GM21526 (cell line): ENCODE measurements at regions not wholly inside any gene's neighbourhood (a gene's known extent, or its start where the extent isn't known, plus 50 kb on each side); places are given as distances from the start of the nearest gene placed in this dataset.
"Not testable (repeated sequence)": the region's sequence is repeated elsewhere in the genome, so short reads cannot be mapped to it uniquely, and the experiment has no call there.

Experiments
- ATAC-seq: cut with Tn5 transposase; IDR thresholded peaks from one replicate; pipeline ENCODE4 v1.9.1; 2021; ENCODE audit warnings: moderate library complexity; ENCODE audit not compliant: unreplicated experiment, low FRiP score

DNA sequence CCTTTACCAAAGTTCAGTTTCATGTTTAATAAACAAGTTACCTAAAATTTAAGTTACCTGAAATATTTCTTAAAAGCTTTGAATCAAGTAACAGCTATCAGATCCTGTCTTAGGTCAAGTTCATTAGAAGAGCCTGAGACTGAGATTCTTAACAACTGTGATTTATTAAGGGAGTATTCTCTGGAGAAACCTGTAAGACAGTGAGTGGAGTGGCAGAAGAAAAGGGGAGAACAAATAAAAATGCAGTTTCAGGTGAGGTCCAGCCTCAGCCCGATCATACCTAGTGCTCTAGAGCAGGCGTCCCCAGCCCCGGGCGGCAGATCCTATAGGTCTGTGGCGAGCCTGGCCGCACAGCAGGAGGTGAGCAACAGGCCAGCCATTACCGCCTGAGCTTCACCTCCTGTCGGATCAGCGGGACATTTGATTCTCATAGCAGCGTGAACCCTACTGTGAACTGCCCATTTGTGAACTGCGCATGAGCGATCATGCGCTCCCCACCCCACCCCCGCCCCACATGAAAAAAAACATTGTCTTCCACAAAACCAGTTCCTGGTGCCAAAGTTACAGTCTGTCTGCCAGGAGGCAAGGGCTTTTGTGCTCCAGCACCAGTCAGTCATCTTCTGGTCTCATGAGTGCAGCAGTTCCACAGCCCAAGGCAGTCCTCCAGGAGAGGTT, 59.2 kb upstream of the ADGRB3 start:
- no peak for ATAC-seq

GRCh38 chr6:68572975-68573374, 62.1 kb upstream of the ADGRB3 start:
- ATAC-seq = no peak

- peak; percentile 87 for ATAC-seq
Measured at GRCh38 chr6:68572525-68572924, 62.6 kb upstream of the ADGRB3 start.

DNA sequence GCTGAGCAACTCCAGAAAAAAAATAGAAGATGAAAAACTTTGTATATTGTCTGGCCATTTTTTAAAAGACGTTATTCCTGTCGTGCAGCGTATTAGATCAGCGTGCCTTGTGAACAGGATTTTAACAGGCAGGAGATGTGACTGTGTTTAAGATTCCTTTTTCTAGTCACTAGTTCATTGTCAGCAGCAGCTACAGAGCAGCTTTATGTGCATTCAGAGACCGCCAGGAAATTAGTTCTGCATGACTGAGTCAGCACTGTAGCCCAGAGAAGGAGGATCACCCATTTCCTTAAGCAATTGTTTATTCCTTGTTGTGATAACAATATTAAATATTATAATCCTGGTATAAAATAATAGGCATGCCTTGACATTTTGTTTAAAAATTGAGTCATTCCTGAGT, 75.4 kb upstream of the ADGRB3 start:
- no peak for ATAC-seq

DNA sequence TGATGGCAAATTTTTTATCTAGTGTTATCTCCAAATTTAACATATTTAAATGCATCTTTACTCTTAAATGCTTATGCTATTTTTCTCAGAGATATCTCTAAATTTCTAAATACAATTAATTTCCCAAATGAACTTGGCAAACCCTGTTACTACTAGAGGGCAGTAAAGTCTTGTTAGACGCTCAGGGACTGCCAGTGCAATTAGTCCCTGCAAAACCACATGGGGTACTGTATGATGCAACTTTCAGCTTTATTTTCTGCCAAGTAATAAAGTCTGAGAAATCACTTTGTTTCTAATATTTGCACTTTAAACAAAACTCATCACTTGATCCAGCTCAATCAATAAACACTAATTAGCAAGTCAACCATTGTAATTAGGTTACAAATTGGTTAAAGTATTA, 76.0 kb upstream of the ADGRB3 start:
- no peak for ATAC-seq

DNA sequence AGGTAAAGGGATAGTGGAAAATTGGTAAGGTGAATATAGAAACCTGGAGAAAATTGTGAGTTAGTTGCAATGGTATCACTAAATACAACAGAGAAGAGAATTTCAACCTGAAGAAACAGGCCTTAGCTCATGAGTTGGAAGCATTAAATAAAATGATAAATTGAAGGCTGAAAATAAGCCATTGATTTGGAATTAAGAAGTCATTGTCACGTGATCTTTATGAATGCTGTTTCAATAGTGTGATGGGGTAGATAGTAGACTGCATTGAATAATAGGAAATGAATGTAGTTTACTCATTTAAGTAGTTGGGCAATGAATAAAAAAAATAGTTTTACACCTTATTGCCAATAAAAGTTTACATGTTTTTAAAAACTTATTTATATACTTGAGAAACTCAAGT, 88.5 kb upstream of the ADGRB3 start:
- ATAC-seq = no peak

DNA sequence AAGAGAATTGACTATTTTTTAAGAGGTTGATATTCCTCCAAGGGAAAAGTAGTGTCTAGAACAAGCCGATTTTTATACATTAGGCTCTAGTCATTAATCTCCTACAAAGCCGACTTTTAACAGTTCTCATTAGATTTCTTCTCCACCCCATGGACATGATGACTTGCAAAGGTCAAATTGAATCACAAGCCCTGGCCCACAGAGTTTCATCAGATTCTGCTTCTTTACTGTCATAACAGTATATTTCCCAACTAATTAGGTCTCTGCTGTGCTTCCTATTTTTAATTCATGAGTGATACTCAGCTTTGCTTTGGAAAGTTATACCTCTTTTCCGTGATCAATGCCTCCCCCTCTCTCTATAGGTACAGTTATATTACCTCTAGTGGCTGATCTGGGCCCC, 90.6 kb upstream of the ADGRB3 start:
- no peak for ATAC-seq

DNA sequence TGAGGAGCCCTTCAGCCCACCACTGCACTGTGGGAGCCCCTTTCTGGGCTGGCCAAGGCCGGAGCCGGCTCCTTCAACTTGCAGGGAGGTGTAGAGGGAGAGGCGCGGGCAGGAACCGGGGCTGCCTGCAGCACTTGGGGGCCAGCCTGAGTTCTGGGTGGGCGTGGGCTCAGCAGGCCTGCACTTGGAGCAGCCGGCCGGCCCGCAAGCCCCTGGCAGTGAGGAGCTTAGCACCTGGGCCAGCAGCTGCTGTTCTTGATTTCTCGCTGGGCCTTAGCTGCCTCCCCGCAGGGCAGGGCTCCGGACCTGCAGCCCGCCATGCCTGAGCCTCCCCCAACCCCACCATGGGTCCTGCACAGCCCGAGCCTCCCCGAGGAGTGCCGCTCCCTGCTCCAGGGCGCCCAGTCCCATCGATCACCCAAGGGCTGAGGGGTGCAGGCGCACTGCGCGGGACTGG, 101.7 kb upstream of the ADGRB3 start:
- no peak for ATAC-seq

- ATAC-seq = no peak
Measured at GRCh38 chr6:68527691-68528090, 107.4 kb upstream of the ADGRB3 start.

GRCh38 chr6:68506911-68507310, 128.2 kb upstream of the ADGRB3 start:
- no peak for ATAC-seq

- ATAC-seq = no peak
Measured at GRCh38 chr6:68502946-68503345, 132.1 kb upstream of the ADGRB3 start.

- no peak for ATAC-seq
Measured at GRCh38 chr6:68497927-68498326, 137.2 kb upstream of the ADGRB3 start.

GRCh38 chr6:68494880-68495279, 140.2 kb upstream of the ADGRB3 start:
- ATAC-seq = not testable (repeated sequence)

DNA sequence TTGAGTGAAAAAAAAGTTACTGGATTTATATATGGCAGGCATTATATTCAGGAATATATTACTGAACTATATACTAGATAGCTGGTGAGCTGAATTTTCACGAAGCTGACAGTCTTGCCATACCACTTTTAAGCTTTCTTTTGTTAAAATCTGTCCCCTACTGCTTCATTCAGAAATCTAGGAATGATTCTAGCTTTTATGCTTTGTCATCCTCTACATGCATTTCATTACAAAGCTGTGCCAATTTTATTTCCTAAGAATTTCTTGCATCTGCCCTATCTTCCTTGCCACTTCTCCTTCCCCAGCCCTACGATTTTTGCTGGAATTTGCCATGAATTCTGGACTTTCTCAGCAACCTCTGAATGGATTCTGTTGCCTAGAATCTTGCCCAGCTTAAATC, 158.5 kb upstream of the ADGRB3 start:
- ATAC-seq = no peak

DNA sequence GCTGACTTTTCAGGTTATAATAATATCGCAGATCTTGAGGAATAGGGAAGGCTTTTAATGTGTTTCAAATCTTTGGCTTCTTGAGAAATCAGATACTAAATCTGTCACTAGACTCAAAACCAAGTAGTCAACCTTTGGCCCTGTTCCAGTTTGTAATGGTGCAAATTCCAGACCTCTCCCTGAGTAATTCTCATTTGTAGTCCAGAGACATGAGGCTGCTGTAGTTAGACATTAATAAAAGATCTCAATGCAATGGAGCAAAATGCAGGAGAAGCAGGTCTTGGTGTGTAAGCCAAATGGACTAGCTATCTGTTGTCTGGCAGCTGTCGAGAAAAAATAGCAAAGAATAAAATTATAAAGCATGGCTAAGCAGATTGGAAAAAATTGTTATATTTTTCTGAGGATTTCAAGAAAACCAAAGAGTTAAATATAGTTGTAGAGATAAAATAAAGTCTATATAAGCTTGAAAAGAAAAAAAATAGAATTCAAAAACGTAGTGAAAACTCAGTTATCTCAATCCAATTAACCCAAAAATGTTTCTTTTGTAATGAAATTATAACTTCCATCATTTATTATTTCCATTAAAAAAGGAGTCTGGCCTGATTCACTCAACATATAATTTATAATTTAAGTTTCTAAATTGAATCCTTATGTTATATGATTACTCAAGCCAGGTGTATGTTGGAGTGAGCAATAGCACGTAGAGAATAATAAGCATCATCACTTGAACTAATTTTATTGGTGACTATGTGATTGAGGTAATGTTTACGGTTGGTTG, 161.5 kb upstream of the ADGRB3 start:
- no peak for ATAC-seq

- ATAC-seq = no peak
Measured at GRCh38 chr6:68468244-68468884, 166.7 kb upstream of the ADGRB3 start.

DNA sequence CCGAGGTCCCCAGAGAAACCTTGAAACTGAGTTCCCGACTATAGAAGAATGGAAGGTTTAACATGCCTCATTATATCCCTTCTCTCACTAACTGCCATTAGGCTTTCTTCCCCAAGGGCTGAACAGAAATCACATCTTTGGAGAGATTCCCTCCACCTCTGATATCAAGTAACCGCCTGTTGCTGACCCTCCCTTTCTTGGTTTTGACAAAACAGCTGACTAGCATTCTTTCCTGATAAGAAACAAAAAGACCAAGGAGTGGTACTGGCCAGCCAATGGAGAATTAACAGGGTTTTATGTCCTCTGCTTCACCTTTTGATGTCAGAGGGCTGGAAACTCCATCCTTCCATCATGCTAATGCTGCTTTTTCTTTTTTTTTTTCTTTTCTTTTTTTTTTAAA, 176.6 kb upstream of the ADGRB3 start:
- no peak for ATAC-seq

DNA sequence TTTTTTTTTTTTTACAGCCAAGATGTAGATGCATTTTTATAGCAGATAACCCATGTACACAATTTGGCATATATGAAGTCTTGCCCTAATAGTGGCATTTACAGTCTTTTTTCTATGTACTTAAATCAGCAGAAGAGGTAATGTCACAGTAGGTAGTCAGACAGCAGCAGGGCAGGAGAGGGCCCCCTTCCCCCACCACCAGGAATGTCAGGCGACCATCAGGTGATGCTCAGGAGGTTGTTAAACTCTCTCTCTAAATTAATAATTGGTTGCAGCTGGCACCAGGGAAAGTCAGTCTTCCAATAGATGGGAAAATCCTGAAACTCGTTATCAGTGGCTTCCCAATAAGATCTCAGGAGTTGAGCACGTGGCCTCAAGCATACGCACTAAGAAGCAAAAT, 188.0 kb upstream of the ADGRB3 start:
- ATAC-seq = no peak

- ATAC-seq = no peak
Measured at GRCh38 chr6:68445926-68446325, 189.2 kb upstream of the ADGRB3 start.

DNA sequence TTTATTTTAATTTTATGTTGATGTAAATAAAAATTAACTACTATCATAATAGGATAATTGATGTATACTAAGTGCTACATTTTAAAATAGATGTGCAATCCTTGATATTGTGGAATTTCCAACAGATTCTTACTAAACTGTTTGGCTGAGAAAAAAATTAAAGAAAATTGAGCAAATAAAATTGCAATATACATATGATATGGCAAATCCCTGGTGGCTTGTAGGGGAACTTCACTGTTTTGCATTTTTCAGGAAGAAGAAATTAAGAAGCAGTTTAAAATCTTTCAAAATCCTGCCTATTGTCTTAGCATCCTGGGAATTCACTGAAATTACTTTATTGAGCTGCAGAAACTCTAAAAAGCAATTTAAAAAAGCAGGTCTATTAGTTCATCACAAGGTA, 191.4 kb upstream of the ADGRB3 start:
- no peak for ATAC-seq

GRCh38 chr6:68427630-68428029, 207.5 kb upstream of the ADGRB3 start:
- ATAC-seq = no peak

GRCh38 chr6:68410021-68410420, 225.1 kb upstream of the ADGRB3 start:
- no peak for ATAC-seq
